Endothelial cell (in vitro differentiated cells): ENCODE measurements at regions not wholly inside any gene's neighbourhood (a gene's known extent, or its start where the extent isn't known, plus 50 kb on each side); places are given as distances from the start of the nearest gene placed in this dataset.

ENCODE experiments used
- DNase-seq: peaks from one replicate; pipeline ENCODE4 v3.0.0; 2021; ENCODE audit warnings: low spot score
- H3K27ac Mint-ChIP-seq: one replicate; pipeline ENCODE4 v1.8.0; 2021; ENCODE audit warnings: mixed read lengths, inconsistent platforms; ENCODE audit not compliant: unreplicated experiment
- H3K27me3 Mint-ChIP-seq: one replicate; pipeline ENCODE4 v1.8.0; 2021; ENCODE audit warnings: mild to moderate bottlenecking, moderate library complexity, mixed read lengths, inconsistent platforms; ENCODE audit not compliant: unreplicated experiment
- H3K36me3 Mint-ChIP-seq: one replicate; pipeline ENCODE4 v1.8.0; 2021; ENCODE audit warnings: mild to moderate bottlenecking, low read depth, mixed read lengths, inconsistent platforms; ENCODE audit not compliant: unreplicated experiment
- H3K4me1 Mint-ChIP-seq: one replicate; pipeline ENCODE4 v1.8.0; 2021; ENCODE audit warnings: mild to moderate bottlenecking, mixed read lengths, inconsistent platforms; ENCODE audit not compliant: unreplicated experiment
- H3K4me3 Mint-ChIP-seq: one replicate; pipeline ENCODE4 v1.8.0; 2021; ENCODE audit warnings: mild to moderate bottlenecking, mixed read lengths, inconsistent platforms; ENCODE audit not compliant: unreplicated experiment
- H3K9me3 Mint-ChIP-seq: one replicate; pipeline ENCODE4 v1.8.0; 2021; ENCODE audit warnings: mixed read lengths, inconsistent platforms; ENCODE audit not compliant: unreplicated experiment
- TF ChIP-seq, protein P1 (sequence below): fragments of 200-600 bp; sonication (generic); IDR thresholded peaks from one replicate; pipeline ENCODE4 v1.5.0; 2021; ENCODE audit warnings: antibody characterized with exemption; ENCODE audit not compliant: unreplicated experiment

DNA sequence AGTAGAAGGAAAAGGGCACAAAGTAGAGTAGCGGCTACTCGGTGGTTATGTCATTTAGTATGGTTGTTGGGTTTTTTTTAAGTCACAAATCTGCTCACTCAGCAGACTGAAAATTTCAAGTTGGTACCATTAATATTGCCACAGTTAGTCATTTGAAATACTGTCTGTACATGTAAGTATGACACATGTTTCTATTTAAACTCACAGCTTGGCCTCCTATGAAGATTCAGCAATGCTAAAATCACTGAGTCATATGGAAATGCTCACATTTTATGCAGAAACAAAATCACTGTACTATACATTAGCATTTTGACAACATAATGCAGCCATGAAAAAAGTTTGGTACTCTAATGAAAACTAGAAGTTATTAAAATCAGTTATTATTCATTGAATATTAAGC, 571.9 kb downstream of the TAFA4 start:
- Mint-ChIP-seq H3K27ac (no peak overlapping the region), H3K4me3 (no peak overlapping the region), H3K36me3 (no peaks in the 10 kb centered on the region), H3K4me1 (no peaks in the 10 kb centered on the region), H3K9me3 (no peaks in the 10 kb centered on the region), H3K27me3 (peaks cover 2% of the 10 kb centered on the region)
- DNase-seq = no peak
- TF ChIP-seq, protein P1, sequence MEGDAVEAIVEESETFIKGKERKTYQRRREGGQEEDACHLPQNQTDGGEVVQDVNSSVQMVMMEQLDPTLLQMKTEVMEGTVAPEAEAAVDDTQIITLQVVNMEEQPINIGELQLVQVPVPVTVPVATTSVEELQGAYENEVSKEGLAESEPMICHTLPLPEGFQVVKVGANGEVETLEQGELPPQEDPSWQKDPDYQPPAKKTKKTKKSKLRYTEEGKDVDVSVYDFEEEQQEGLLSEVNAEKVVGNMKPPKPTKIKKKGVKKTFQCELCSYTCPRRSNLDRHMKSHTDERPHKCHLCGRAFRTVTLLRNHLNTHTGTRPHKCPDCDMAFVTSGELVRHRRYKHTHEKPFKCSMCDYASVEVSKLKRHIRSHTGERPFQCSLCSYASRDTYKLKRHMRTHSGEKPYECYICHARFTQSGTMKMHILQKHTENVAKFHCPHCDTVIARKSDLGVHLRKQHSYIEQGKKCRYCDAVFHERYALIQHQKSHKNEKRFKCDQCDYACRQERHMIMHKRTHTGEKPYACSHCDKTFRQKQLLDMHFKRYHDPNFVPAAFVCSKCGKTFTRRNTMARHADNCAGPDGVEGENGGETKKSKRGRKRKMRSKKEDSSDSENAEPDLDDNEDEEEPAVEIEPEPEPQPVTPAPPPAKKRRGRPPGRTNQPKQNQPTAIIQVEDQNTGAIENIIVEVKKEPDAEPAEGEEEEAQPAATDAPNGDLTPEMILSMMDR = no peak

DNA sequence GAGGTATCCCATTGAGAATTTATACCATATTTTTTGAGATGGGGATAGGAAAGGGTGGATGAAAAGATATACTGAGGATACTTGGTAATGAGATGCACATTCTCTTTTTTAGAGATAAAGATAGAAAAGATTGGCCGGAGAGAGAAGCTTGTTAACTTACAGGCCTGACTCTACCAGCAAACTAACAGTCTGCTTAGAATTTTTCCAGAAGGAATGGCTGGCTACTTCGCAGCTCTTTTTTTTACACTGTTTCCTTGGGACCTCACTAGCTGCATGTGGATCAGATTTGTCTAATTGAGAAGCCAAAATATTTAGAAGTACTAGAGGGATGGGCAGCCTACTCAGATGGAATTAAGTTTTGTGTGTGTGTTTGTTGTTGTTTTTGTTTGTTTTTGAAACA, 586.6 kb downstream of the TAFA4 start:
- no peak overlapping the region for H3K27ac Mint-ChIP-seq
- no peak for DNase-seq
- H3K9me3 Mint-ChIP-seq = no peaks in the 10 kb centered on the region
- no peaks in the 10 kb centered on the region for H3K36me3 Mint-ChIP-seq
- H3K4me3 Mint-ChIP-seq = no peak overlapping the region
- H3K27me3 Mint-ChIP-seq = no peaks in the 10 kb centered on the region
- no peaks in the 10 kb centered on the region for H3K4me1 Mint-ChIP-seq
- TF ChIP-seq, protein P1 = no peak

DNA sequence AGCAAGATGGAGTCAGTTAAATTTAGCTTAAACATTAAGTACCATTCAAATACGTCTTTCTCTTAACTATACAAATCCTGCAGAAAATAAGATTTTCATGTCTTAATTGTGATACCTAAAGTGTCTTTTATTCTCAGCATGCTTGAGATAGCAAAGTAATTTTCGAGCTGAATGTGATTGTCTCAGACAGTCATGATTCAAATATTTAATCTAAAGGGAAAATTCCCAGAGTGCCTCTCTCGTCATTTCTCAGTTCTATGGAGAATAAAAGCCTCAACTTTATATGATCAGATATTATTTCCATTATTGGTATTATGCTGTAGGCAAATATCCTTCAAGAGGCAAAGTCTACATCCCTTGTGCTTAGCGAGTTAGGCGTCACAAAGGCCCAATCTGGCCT, 589.9 kb downstream of the TAFA4 start:
- H3K36me3 Mint-ChIP-seq = no peaks in the 10 kb centered on the region
- TF ChIP-seq, protein P1 = no peak
- H3K27ac Mint-ChIP-seq = no peak overlapping the region
- no peaks in the 10 kb centered on the region for H3K9me3 Mint-ChIP-seq
- H3K27me3 Mint-ChIP-seq = no peaks in the 10 kb centered on the region
- no peak overlapping the region for H3K4me3 Mint-ChIP-seq
- no peaks in the 10 kb centered on the region for H3K4me1 Mint-ChIP-seq
- no peak for DNase-seq

DNA sequence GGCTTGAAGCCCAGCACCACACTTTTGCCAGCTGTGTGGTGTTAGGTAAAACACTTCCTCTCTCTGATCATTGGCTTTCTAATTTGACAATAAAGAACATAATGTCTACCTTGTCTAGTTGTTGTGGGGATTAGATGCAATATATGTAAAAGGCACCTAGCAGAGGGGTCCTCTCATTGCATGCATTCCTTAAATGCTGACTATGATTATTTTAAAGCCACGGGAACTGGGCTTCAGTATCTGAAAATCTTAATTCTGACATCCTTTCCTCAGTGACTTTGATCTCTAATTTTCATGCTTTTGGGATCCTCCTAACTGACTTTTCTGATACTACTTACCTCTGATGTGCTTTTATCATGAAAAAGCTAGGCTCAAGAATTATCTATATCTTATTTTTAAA, 596.3 kb downstream of the TAFA4 start:
- Mint-ChIP-seq H3K27ac (no peak overlapping the region), H3K36me3 (no peaks in the 10 kb centered on the region), H3K4me3 (no peak overlapping the region), H3K4me1 (no peaks in the 10 kb centered on the region), H3K9me3 (no peaks in the 10 kb centered on the region), H3K27me3 (no peaks in the 10 kb centered on the region)
- TF ChIP-seq, protein P1 = no peak
- no peak for DNase-seq

DNA sequence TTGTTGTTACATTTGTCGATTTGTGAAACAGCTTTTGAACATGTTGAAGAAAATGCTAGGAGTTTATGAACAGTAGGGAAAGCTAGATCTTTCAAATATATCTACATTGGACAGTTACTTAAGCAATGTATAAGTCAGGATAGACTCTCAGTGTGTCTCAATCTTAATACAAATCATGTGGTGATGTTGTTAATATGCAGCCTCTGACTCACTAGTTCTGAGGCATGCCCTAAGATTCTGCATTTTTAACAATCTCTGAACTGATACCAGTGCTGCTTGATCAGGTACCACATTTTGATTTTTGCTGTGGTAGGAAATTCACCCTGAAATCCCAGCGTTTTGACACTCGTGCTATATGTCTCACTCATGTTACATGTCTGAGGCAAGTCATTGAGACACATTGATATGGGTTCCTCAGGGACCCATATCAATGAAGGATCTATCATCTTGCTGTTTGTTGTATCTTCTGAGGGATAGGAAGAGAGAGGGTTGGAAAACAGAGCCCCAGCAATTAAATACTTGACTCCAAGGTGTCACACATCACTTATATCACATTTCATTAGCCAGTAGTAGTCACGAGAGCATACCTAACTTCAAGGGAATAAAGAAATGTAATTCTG, 597.9 kb downstream of the TAFA4 start:
- H3K4me1 Mint-ChIP-seq = no peaks in the 10 kb centered on the region
- no peak for DNase-seq
- no peaks in the 10 kb centered on the region for H3K36me3 Mint-ChIP-seq
- H3K4me3 Mint-ChIP-seq = no peak overlapping the region
- no peak overlapping the region for H3K27ac Mint-ChIP-seq
- no peaks in the 10 kb centered on the region for H3K9me3 Mint-ChIP-seq
- H3K27me3 Mint-ChIP-seq = no peaks in the 10 kb centered on the region
- TF ChIP-seq, protein P1 = no peak
